H9 (cell line): ENCODE measurements at regions not wholly inside any gene's neighbourhood (a gene's known extent, or its start where the extent isn't known, plus 50 kb on each side); places are given as distances from the start of the nearest gene placed in this dataset.

Source experiments
- DNase-seq: peaks from one replicate; pipeline ENCODE4 v3.0.0-alpha.2; 2017
- H2AFZ ChIP-seq: one replicate; pipeline ENCODE4 v1.6.1; 2013; ENCODE audit warnings: mild to moderate bottlenecking, low read length, control low read depth, moderate library complexity
- H2AK5ac ChIP-seq: 2 replicates; pipeline ENCODE4 v1.6.1; 2013; ENCODE audit warnings: low read length, control low read depth, mixed read lengths; ENCODE audit not compliant: insufficient read length
- H2BK120ac ChIP-seq: one replicate; pipeline ENCODE4 v1.6.1; 2013; ENCODE audit warnings: low read depth, mild to moderate bottlenecking, low read length, control low read depth, inconsistent platforms; ENCODE audit not compliant: poor library complexity, severe bottlenecking
- H2BK12ac ChIP-seq: 2 replicates; pipeline ENCODE4 v1.6.1; 2013; ENCODE audit warnings: low read length, control low read depth, mixed read lengths, low read depth; ENCODE audit not compliant: insufficient read length
- H2BK15ac ChIP-seq: 2 replicates; pipeline ENCODE4 v1.6.1; 2013; ENCODE audit warnings: low read depth, low read length, control low read depth
- H2BK20ac ChIP-seq: one replicate; pipeline ENCODE4 v1.6.1; 2013; ENCODE audit warnings: low read depth, mild to moderate bottlenecking, low read length, control low read depth, inconsistent platforms; ENCODE audit not compliant: poor library complexity, severe bottlenecking
- H2BK5ac ChIP-seq: 2 replicates; pipeline ENCODE4 v1.6.1; 2013; ENCODE audit warnings: low read length, control low read depth, mixed read lengths; ENCODE audit not compliant: insufficient read length
- H3K14ac ChIP-seq: 2 replicates; pipeline ENCODE4 v1.6.1; 2013; ENCODE audit warnings: low read length, control low read depth; ENCODE audit not compliant: insufficient read depth
- H3K18ac ChIP-seq: 2 replicates; pipeline ENCODE4 v1.6.1; 2013; ENCODE audit warnings: low read depth, mild to moderate bottlenecking, mixed read lengths, low read length, control low read depth; ENCODE audit not compliant: insufficient read length
- H3K23ac ChIP-seq: 2 replicates; pipeline ENCODE4 v1.6.1; 2013; ENCODE audit warnings: low read length, control low read depth, mixed read lengths, low read depth; ENCODE audit not compliant: insufficient read length
- H3K23me2 ChIP-seq: 2 replicates; pipeline ENCODE4 v1.6.1; 2013; ENCODE audit warnings: low read depth, mild to moderate bottlenecking, mixed read lengths, low read length, control low read depth; ENCODE audit not compliant: insufficient read length, poor library complexity, severe bottlenecking
- H3K27ac ChIP-seq: 2 replicates; pipeline ENCODE4 v1.5.1; 2013; ENCODE audit warnings: low read length, control low read depth, mixed read lengths, low read depth; ENCODE audit not compliant: insufficient read length
- H3K27me3 ChIP-seq: 2 replicates; pipeline ENCODE4 v1.6.1; 2013; ENCODE audit warnings: low read length, control low read depth, inconsistent platforms; ENCODE audit not compliant: insufficient read depth
- H3K4ac ChIP-seq: 2 replicates; pipeline ENCODE4 v1.6.1; 2013; ENCODE audit warnings: low read depth, mild to moderate bottlenecking, control low read depth, inconsistent platforms, low read length, moderate library complexity
- H3K4me1 ChIP-seq: 2 replicates; pipeline ENCODE4 v1.6.1; 2013; ENCODE audit warnings: low read length, control low read depth, inconsistent platforms; ENCODE audit not compliant: insufficient read depth
- H3K4me2 ChIP-seq: 2 replicates; pipeline ENCODE4 v1.6.1; 2013; ENCODE audit warnings: low read length, control low read depth, mixed read lengths; ENCODE audit not compliant: insufficient read length, insufficient read depth
- H3K56ac ChIP-seq: 2 replicates; pipeline ENCODE4 v1.6.1; 2013; ENCODE audit warnings: low read depth, mild to moderate bottlenecking, mixed read lengths, low read length, control low read depth; ENCODE audit not compliant: insufficient read length
- H3K79me1 ChIP-seq: 2 replicates; pipeline ENCODE4 v1.6.1; 2013; ENCODE audit warnings: low read depth, mild to moderate bottlenecking, moderate library complexity, low read length, control low read depth, inconsistent platforms; ENCODE audit not compliant: insufficient read depth, poor library complexity, severe bottlenecking
- H3K79me2 ChIP-seq: 2 replicates; pipeline ENCODE4 v1.6.1; 2013; ENCODE audit warnings: low read length, control low read depth, inconsistent platforms; ENCODE audit not compliant: insufficient read depth
- H3K9ac ChIP-seq: 2 replicates; pipeline ENCODE4 v1.6.1; 2013; ENCODE audit warnings: low read length, control low read depth, mixed read lengths; ENCODE audit not compliant: insufficient read length; ENCODE audit errors: extremely low read depth
- H3K9me3 ChIP-seq: one replicate; pipeline ENCODE4 v1.6.1; 2013; ENCODE audit warnings: low read depth, low read length, inconsistent platforms; ENCODE audit not compliant: control insufficient read depth
- H3T11ph ChIP-seq: one replicate; pipeline ENCODE4 v1.6.1; 2013; ENCODE audit warnings: mild to moderate bottlenecking, low read length, control low read depth, inconsistent platforms
- H4K20me1 ChIP-seq: one replicate; pipeline ENCODE4 v1.6.1; 2013; ENCODE audit not compliant: control insufficient read depth, insufficient read length, insufficient read depth
- H4K5ac ChIP-seq: 2 replicates; pipeline ENCODE4 v1.6.1; 2013; ENCODE audit warnings: low read depth, mild to moderate bottlenecking, mixed read lengths, low read length, control low read depth; ENCODE audit not compliant: insufficient read length
- H4K8ac ChIP-seq: replicated peaks from 2 replicates; pipeline ENCODE4 v1.6.1; 2013; ENCODE audit warnings: low read length, control low read depth, mixed read lengths, low read depth; ENCODE audit not compliant: insufficient read length
- H4K91ac ChIP-seq: 2 replicates; pipeline ENCODE4 v1.6.1; 2013; ENCODE audit warnings: low read depth, mild to moderate bottlenecking, moderate library complexity, mixed read lengths, low read length, control low read depth; ENCODE audit not compliant: insufficient read length
- H3K27ac Mint-ChIP-seq, 3 experiments: 2 replicates in 2 of 3; 3 replicates in 1 of 3; pipeline ENCODE4 v1.8.0; 2020 to 2021; ENCODE audit warnings: mixed read lengths in 3 of 3, mild to moderate bottlenecking in 1 of 3, moderate library complexity in 1 of 3
- H3K27me3 Mint-ChIP-seq: 2 replicates; pipeline ENCODE4 v1.8.0; 2021; ENCODE audit warnings: low read depth, mild to moderate bottlenecking, moderate library complexity, mixed read lengths
- H3K36me3 Mint-ChIP-seq, 3 experiments: 2 replicates in 2 of 3; 3 replicates in 1 of 3; pipeline ENCODE4 v1.8.0; 2020 to 2021; ENCODE audit warnings: low read depth in 3 of 3, mixed read lengths in 3 of 3; ENCODE audit not compliant: insufficient read depth in 1 of 3
- H3K4me1 Mint-ChIP-seq, 2 experiments: 2 replicates each; pipeline ENCODE4 v1.8.0; 2020; ENCODE audit warnings: mixed read lengths in 2 of 2
- H3K4me3 Mint-ChIP-seq, 2 experiments: 2 replicates in 1 of 2; 3 replicates in 1 of 2; pipeline ENCODE4 v1.8.0; 2020 to 2021; ENCODE audit warnings: mild to moderate bottlenecking in 2 of 2, mixed read lengths in 2 of 2, moderate library complexity in 1 of 2
- H3K9me3 Mint-ChIP-seq, 2 experiments: 2 replicates in 1 of 2; 3 replicates in 1 of 2; pipeline ENCODE4 v1.8.0; 2020; ENCODE audit warnings: mild to moderate bottlenecking in 2 of 2, mixed read lengths in 2 of 2, moderate library complexity in 1 of 2
- WGBS: extraction: QIAGEN DNeasy Blood & Tissue Kit; methylation state at CpG from one replicate; pipeline ENCODE4 v1.1.7; 2013; ENCODE audit warnings: missing lambda C conversion rate, low lambda C conversion rate, mixed read lengths; ENCODE audit not compliant: insufficient read length; ENCODE audit errors: extremely low coverage; 5-methylcytosine and 5-hydroxymethylcytosine counted together
- TF ChIP-seq, protein P1 (sequence below): fragments of 200-600 bp; sonication (generic); conservative IDR thresholded peaks from 3 replicates; pipeline ENCODE4 v1.8.0; 2021; ENCODE audit warnings: antibody characterized with exemption, mild to moderate bottlenecking

DNA sequence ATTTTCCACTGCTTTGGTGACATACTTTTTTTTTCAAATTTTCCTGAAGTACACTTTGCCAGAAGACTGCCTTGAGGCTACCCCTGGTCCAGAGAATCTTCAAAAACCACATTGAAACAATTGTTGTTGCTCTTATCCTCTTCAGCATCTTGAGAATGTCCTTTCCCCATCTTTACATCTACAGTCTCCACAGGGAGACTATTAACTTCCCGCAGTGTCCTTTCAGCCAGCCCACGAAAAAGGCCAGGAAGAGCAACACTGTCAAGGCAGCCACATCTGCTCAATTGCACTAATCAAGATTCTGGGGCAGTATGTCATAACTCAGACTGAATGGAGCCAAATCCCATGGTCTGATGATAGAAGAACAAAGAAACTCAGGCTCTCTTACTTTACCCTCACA is 148.3 kb downstream of the ENC1 start:
- no peak for DNase-seq
- no peaks in the 10 kb centered on the region for H3K79me2 ChIP-seq
- H3K36me3 Mint-ChIP-seq: no peaks in the 10 kb centered on the region
- H4K91ac ChIP-seq: no peak overlapping the region
- no peak overlapping the region for H4K8ac ChIP-seq
- H2AFZ ChIP-seq: no peak overlapping the region
- no peak overlapping the region for H2BK15ac ChIP-seq
- no peak overlapping the region for H3T11ph ChIP-seq
- no peaks in the 10 kb centered on the region for H4K20me1 ChIP-seq
- H3K4me1 ChIP-seq: no peaks in the 10 kb centered on the region
- H3K27ac Mint-ChIP-seq: no peak overlapping the region
- H3K14ac ChIP-seq: no peak overlapping the region
- H3K23me2 ChIP-seq: no peaks in the 10 kb centered on the region
- no peak overlapping the region for H3K4me3 Mint-ChIP-seq
- no peak overlapping the region for H2BK120ac ChIP-seq
- no peak overlapping the region for H2AK5ac ChIP-seq
- H3K18ac ChIP-seq: no peak overlapping the region
- H3K27me3 Mint-ChIP-seq: no peaks in the 10 kb centered on the region; the same call in 1 of the 2 replicates
- H3K9me3 ChIP-seq: no peaks in the 10 kb centered on the region
- H3K56ac ChIP-seq: no peak overlapping the region
- H3K79me1 ChIP-seq: no peaks in the 10 kb centered on the region
- no peak overlapping the region for H3K23ac ChIP-seq
- no peak overlapping the region for H2BK5ac ChIP-seq
- H3K4me2 ChIP-seq: no peak overlapping the region
- H3K4ac ChIP-seq: no peak overlapping the region
- no peaks in the 10 kb centered on the region for H3K27me3 ChIP-seq
- TF ChIP-seq, protein P1, sequence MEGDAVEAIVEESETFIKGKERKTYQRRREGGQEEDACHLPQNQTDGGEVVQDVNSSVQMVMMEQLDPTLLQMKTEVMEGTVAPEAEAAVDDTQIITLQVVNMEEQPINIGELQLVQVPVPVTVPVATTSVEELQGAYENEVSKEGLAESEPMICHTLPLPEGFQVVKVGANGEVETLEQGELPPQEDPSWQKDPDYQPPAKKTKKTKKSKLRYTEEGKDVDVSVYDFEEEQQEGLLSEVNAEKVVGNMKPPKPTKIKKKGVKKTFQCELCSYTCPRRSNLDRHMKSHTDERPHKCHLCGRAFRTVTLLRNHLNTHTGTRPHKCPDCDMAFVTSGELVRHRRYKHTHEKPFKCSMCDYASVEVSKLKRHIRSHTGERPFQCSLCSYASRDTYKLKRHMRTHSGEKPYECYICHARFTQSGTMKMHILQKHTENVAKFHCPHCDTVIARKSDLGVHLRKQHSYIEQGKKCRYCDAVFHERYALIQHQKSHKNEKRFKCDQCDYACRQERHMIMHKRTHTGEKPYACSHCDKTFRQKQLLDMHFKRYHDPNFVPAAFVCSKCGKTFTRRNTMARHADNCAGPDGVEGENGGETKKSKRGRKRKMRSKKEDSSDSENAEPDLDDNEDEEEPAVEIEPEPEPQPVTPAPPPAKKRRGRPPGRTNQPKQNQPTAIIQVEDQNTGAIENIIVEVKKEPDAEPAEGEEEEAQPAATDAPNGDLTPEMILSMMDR: no peak
- peaks cover 10 to 12% of the 10 kb centered on the region in 2 experiments for H3K4me1 Mint-ChIP-seq
- no peak overlapping the region for H3K27ac ChIP-seq
- H4K5ac ChIP-seq: no peak overlapping the region
- H2BK20ac ChIP-seq: no peak overlapping the region
- no peak overlapping the region for H3K9ac ChIP-seq
- no peaks in the 10 kb centered on the region for H3K9me3 Mint-ChIP-seq
- no peak overlapping the region for H2BK12ac ChIP-seq
- no CpG with 5 or more reads among the region's 2 CpGs for WGBS
